ENCODE measurements at regions not wholly inside any gene's neighbourhood (a gene's known extent, or its start where the extent isn't known, plus 50 kb on each side); places are given as distances from the start of the nearest gene placed in this dataset.
"Not testable (repeated sequence)": the region's sequence is repeated elsewhere in the genome, so short reads cannot be mapped to it uniquely, and the experiment has no call there.

DNA sequence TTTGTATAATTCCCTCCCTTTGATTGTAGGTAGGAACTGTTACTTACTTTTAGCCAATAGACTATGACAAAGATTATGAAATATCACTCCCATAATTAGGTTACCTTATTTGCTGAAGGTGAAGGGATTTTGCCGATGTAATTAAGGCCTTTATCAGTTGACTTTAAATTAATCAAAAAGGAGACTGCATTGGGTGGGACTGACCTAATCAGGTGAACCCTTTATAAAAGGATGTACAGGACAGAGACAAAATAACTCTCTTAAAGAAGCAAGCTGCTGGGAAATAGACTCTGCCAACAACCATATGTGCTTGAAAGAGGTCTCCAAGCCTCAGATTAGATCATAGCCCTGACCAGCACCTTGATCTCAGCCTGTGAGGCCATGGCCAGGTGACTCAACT lies 167.6 kb downstream of the SOX3 start:
- DNase-seq = no peak

- no peak for DNase-seq
These were observed 186.6 kb downstream of the SOX3 start for GRCh38 chrX:140318296-140318695.

DNA sequence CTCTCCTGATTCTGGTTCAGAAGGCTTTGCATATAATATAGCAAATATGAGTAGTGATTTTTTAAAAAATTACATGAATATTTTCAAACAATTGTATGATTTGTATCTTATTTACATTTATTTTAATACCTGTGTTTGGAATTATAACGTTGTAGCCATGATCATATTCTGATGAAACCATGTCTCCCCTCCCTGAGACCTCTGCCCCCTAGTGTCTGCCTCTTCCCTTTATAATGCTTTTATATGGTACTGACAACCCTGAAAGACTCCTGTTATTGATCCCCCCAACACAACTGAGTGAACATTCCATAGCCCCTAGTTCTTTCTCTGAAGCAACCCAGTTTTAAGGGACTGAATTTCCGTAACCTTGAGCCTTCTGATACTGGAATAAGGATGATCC lies 187.4 kb downstream of the SOX3 start:
- DNase-seq = no peak

DNA sequence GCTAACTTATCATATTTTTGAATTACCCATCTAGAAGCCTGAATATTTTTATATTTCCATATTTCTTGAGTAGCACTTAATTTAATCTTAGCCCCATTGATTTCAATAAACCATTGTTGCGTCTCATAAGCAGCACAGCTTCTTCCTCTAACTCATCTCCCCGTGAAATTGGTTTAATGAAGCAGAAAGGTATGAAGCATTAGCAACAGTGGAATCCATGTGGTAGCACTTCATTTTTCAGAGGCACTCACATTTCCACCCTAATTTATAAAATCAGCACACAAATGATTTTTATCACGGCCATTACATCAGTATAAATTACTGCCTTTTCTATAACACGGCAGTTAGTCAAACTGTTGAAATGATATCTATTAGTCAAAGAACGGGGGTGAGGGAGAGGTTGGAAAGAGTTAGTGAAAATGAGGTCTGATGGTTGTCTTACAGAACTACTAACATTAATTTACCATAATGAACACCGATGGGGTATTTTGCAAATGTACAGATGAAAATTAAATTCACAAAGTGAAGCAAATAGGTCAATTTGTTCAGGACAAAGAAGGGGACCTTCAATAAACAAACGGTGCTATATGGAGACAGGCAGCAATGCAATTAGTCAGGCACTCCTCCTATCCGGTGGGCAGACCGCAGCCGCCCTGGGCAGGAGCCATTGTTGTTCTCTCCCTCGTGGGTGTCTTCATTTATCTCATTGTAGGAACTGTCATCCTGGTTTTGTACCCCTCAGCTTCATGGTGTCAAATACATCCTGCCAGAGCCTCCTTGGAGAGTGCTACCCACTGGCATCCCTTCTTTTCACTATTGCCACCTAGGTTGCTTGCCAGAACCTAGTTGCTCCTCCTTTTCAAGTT lies 205.7 kb downstream of the SOX3 start:
- no peak for DNase-seq

- DNase-seq = no peak
These were observed 207.6 kb downstream of the SOX3 start for GRCh38 chrX:140297273-140297672.

DNA sequence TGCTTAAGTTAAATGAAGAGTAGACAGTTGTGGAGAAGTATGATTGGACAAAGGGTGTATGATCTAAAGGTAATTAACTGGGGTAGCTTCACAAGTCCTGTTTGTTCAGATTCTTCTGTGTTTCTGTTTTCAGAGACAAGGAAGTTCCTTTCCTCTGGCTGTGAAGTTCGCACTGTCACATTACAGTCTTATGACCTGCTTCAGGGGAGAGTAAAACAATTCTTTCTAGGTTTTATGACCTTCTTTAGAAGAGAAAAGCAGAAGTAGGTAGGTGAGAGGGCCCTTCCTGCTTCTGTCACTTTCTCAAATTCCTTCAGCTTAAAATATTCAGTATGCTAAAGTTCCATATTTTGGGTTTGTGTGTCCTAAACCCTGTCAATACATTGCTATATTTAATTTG lies 211.9 kb downstream of the SOX3 start:
- no peak for DNase-seq

DNA sequence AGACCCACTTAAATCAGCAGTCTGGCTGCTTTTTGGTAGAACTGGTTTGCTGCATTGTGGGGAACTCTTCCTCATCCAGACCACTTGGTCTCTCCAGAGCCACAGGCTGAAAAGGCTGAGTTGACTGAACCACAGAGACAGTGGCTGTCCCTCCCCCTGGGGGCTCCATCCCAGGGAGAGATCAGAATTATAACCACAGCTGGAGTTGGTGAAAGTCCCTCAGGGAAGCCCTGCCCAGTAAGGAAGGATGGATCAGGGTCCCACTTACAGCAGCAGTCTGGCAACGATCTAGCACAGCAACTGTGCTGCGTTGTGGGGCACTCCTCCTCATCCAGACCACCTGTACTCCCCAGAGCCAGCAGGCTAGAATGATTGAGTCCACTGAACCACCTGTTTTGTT lies 212.7 kb downstream of the SOX3 start:
- no peak for DNase-seq

DNA sequence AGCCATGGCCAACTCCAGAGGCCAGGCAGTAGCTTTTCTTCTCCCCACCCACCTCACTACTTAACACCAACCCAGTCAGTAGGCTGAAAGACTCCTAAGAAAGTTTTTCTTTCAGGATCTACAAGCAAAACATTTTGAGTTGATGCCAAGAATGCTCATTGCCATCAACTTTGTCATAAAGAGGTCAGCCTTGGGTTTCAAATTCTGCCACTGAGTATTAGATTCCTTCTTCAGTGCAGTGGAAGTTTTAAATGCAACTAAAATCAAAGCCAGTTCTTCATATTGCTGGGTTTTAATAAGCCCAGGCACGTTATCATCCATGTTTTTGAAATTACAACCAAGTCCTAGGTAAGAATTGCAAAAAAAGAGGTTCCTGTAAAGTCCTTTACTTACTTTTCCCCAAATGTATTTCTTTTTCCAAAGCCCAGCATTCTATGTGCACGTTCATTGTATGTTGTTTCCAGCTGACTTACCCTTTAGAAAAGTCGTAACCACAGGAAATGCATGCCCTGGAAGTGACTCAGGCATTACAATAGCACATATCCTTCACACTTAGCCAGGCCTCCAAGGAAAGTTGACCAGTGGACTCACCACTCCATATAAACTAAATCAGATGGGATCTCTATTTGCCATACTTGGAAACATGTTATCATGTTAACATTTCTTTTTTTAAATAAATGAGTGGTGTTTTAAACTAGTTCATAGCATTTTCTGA lies 229.9 kb downstream of the SOX3 start:
- no peak for DNase-seq

DNA sequence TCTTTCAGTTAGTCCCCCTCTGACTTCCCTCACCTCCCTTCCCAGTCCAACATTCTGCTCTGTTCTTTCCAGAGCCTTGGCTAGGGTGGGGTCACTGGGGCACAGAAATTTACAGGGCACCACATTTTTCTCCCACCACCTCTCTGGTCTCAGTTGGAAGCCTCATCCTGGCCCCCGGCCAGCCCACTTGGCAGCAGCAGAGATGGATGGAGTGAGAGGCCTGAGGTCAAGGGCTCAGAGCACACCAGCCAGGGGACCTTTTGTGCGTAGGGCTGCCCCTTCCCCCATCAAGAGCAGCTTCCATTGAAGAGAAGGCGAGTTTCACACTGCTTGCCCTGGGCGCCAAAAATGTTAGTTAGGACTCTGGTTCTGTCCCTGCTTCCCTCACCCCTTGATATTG lies 230.9 kb downstream of the SOX3 start:
- no peak for DNase-seq

DNA sequence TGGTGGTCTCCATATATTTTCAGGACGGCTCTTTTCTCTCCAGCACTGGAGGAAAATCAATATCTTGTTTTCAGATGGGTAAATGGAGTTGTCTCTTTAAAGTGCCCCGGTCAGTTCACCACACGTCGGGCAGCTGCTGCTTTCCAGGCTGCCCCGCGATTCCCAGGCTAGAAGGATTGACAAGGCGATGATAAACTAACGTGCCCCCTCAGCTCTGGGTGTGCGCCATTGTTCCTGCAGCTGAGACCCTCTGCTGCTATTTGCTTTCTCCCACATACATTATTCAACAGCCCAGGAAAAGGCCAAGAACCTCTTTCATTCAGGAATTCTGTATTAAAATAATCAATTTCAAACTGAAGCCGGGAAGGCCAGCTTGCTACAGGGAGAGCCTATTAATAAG lies 254.5 kb downstream of the SOX3 start:
- no peak for DNase-seq

GRCh38 chrX:140249088-140249487 lies 255.8 kb downstream of the SOX3 start:
- no peak for DNase-seq

GRCh38 chrX:140229191-140229590 lies 263.9 kb upstream of the CXorf66 start:
- no peak for DNase-seq

- not testable (repeated sequence) for DNase-seq
These were observed 260.7 kb upstream of the CXorf66 start for GRCh38 chrX:140226037-140226436.

- not testable (repeated sequence) for DNase-seq
These were observed 250.6 kb upstream of the CXorf66 start for GRCh38 chrX:140215894-140216293.

- DNase-seq = not testable (repeated sequence)
These were observed 249.2 kb upstream of the CXorf66 start for GRCh38 chrX:140214518-140214917.

GRCh38 chrX:140206657-140207056 lies 241.3 kb upstream of the CXorf66 start:
- DNase-seq = no peak

GRCh38 chrX:140190441-140191108 lies 225.3 kb upstream of the CXorf66 start:
- DNase-seq = no peak

DNA sequence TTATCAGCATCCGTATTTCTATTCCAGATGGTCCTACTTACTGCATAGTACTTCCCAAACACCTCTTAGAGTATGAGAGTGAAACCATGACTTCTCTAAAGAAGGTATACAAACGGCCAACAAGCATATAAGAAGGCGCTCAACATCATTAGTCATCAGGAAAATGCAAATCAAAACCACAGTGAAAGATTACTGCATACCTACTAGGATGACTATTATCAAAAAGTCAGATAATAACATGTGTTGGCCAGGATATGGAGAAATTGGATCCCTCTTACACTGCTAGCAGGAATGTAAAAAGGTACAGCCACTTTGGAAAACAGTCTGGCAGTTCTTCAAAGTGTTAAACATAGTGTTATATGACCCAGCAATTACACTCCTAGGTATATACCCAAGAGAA lies 215.3 kb upstream of the CXorf66 start:
- DNase-seq = no peak

GRCh38 chrX:140177821-140178220 lies 212.5 kb upstream of the CXorf66 start:
- no peak for DNase-seq

GRCh38 chrX:140172401-140172800 lies 207.1 kb upstream of the CXorf66 start:
- no peak for DNase-seq

GRCh38 chrX:140167551-140167950 lies 202.2 kb upstream of the CXorf66 start:
- no peak for DNase-seq

DNA sequence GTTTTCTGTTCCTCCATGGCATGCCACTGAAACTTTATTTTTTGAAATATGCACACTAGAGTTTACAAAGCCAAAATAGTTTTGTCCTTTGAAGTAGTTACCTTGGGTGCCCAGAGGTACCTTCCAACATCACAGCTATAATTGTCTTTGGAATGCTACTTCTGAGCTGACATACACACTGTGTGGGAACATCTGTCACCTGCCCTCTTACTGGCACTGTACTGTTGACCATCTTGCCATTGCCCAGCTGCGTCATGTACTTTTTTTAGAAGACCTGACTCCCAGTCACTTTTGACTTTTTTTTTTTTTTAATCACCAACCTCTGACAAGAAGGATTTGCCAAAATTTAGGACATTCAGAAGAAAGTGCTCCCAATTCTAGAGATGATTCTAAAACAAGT lies 200.5 kb upstream of the CXorf66 start:
- DNase-seq = no peak

GRCh38 chrX:140164391-140164790 lies 199.1 kb upstream of the CXorf66 start:
- DNase-seq = no peak
